Thyroid gland (tissue), 4 donors: ENCODE measurements at regions not wholly inside any gene's neighbourhood (a gene's known extent, or its start where the extent isn't known, plus 50 kb on each side); places are given as distances from the start of the nearest gene placed in this dataset.

Source experiments
- DNase-seq, 2 donors: peaks; one replicate each; pipeline ENCODE4 v3.0.0-alpha.2; 2019
- H3K27ac ChIP-seq, 3 donors: fragments of 200-600 bp; sonication (generic); 1 replicate in 2 of 3; 2 replicates in 1 of 3; pipeline ENCODE4 v1.5.1; 2016 to 2019; ENCODE audit warnings: mild to moderate bottlenecking in 1 of 3, moderate library complexity in 1 of 3
- H3K27me3 ChIP-seq: fragments of 200-600 bp; sonication (generic); one replicate; pipeline ENCODE4 v1.5.1; 2019
- H3K36me3 ChIP-seq, 2 donors: fragments of 200-600 bp; sonication (generic); one replicate each; pipeline ENCODE4 v1.5.1; 2016 to 2019
- H3K4me1 ChIP-seq, 2 donors: fragments of 200-600 bp; sonication (generic); one replicate each; pipeline ENCODE4 v1.5.1; 2017 to 2019
- H3K4me3 ChIP-seq, 3 donors: fragments of 200-600 bp; sonication (generic); replicated peaks in 1 of 3; 1 replicate in 2 of 3; 2 replicates in 1 of 3; pipeline ENCODE4 v1.5.1; 2016; ENCODE audit warnings: mild to moderate bottlenecking in 1 of 3
- H3K9me3 ChIP-seq: fragments of 200-600 bp; sonication (generic); one replicate; pipeline ENCODE4 v1.5.1; 2017
- POLR2A ChIP-seq, 2 donors: fragments of 450-650 bp; IDR thresholded peaks; one replicate each; pipeline ENCODE4 v1.6.1; 2017; ENCODE audit warnings: antibody characterized with exemption in 2 of 2, mild to moderate bottlenecking in 2 of 2, moderate library complexity in 1 of 2
- WGBS, 2 donors: methylation state at CpG; one replicate each; pipeline ENCODE4 v1.1.5; 2017; 5-methylcytosine and 5-hydroxymethylcytosine counted together
- intact Hi-C: fragments of 100-400 bp; cut with DNase I; formaldehyde crosslinking; loops from one replicate; pipeline ENCODE4 v1.15.1; 2023
- TF ChIP-seq, protein P1 (sequence below), 6 experiments: fragments of 200-600 bp in 3 of 6; fragments of 450-650 bp in 3 of 6; sonication (generic) in 3 of 6; IDR thresholded peaks; one replicate each; pipeline ENCODE4 v1.5.1; 2016 to 2019; ENCODE audit warnings: antibody characterized with exemption in 6 of 6, mild to moderate bottlenecking in 2 of 6, inconsistent platforms in 1 of 6, moderate library complexity in 1 of 6

DNA sequence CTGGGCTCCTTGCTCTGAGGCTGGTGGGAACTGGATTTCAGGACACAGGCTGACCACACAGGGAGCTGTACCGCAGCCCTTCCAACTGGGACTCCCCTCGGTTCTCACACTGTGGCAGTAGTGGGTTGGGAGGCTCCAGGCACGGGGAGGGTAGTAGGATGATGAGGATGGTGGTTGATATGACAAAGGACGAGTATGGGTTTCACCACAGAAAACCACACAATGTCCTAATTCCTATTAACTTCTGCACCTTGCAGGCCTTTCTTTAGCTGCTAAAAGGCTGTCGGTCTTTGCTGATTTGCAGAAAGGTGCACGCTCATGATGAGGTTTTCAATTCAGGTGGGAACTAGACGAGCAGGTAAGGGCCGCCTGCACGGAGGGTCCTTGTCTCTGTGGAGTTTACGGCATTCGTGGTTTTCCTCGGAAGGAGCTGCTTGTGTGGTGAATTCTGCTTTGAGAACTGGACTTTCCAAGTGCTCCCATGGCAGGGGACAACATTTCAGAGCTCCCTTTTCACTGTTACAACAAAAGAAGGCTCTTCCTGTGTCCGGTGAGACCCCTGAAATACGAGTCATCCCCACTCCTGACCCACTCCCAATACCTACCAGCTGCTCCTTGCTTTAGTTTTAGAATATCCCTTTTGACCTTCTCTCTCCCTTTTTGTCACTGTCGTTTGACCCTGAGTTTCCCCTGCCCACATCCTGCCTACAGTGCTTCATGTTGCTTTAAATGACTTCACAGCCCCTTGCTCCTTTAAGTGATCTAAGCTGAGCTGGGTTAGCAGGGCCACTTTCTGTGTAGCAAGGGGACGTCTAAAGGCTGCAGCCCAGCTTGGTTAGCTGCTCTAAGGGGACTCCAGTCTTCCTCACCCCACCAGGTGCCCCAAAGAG is 125.1 kb downstream of the MRPS6 start:
- H3K9me3 ChIP-seq = no peaks in the 10 kb centered on the region
- H3K4me3 ChIP-seq = no peak overlapping the region
- H3K27ac ChIP-seq = peak overlapping the region; percentile 78 to 97 (median 86)
- peaks cover 61 to 63% of the 10 kb centered on the region in 2 donors for H3K4me1 ChIP-seq
- intact Hi-C loops = no loop called here
- H3K36me3 ChIP-seq = no peaks in the 10 kb centered on the region
- TF ChIP-seq, protein P1, sequence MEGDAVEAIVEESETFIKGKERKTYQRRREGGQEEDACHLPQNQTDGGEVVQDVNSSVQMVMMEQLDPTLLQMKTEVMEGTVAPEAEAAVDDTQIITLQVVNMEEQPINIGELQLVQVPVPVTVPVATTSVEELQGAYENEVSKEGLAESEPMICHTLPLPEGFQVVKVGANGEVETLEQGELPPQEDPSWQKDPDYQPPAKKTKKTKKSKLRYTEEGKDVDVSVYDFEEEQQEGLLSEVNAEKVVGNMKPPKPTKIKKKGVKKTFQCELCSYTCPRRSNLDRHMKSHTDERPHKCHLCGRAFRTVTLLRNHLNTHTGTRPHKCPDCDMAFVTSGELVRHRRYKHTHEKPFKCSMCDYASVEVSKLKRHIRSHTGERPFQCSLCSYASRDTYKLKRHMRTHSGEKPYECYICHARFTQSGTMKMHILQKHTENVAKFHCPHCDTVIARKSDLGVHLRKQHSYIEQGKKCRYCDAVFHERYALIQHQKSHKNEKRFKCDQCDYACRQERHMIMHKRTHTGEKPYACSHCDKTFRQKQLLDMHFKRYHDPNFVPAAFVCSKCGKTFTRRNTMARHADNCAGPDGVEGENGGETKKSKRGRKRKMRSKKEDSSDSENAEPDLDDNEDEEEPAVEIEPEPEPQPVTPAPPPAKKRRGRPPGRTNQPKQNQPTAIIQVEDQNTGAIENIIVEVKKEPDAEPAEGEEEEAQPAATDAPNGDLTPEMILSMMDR (IDR thresholded peaks at IDR 0.05) = no peak
- peak in 1 of 2 donors; percentile 67 for TF ChIP-seq POLR2A (IDR thresholded peaks at IDR 0.05)
- H3K27me3 ChIP-seq = no peaks in the 10 kb centered on the region
- peak; percentile 57 for DNase-seq
- WGBS, 2 donors = 59% methylated on average over 16 of the region's 16 CpGs

DNA sequence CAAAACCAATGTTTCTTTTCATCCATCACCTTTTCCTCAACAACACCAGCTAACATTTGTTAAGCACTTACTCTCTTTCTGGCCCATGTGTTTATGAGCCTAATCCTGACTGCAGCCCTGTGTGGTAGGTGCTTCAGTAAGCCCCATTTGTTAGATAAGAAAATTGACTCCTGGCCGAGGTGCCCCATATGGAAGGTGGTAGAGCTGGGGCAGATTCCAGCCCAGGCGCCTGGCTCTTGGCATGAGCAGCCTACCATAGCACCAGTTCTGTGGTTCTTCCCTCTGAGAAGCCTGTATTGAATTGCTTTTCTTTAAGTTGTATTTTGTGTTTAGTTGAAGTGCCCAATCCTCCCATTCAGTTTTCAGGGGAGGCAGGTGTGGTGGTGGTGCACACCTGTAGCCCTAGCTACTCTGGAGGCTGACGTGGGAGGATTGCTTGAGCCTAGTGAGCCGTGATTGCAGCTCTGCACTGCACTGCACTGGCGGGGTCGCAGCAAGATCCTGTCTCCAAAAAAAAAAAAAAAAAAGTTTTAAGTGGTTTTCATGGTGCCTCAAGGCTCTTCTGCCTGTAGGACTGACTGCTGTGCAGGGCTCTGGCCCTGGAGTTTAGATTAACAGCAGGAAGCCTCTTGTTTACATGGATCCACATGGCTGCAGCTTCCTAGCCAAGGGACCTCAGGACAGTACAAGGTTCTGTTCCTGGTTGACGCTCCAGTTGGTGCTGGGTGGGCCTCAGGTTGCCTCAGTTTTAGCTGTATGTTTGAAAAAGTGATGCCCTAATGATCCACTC is 125.9 kb downstream of the MRPS6 start:
- no peaks in the 10 kb centered on the region for H3K27me3 ChIP-seq
- H3K27ac ChIP-seq = peak overlapping the region; percentile 78 to 97 (median 86)
- no peaks in the 10 kb centered on the region for H3K9me3 ChIP-seq
- peaks cover 63 to 70% of the 10 kb centered on the region in 2 donors for H3K4me1 ChIP-seq
- no peak overlapping the region for H3K4me3 ChIP-seq
- WGBS, 2 donors = 64 to 68% methylated on average over 7 of the region's 7 CpGs
- intact Hi-C loops = no loop called here
- no peaks in the 10 kb centered on the region for H3K36me3 ChIP-seq
- TF ChIP-seq, protein P1 (IDR thresholded peaks at IDR 0.05) = no peak
- TF ChIP-seq POLR2A (IDR thresholded peaks at IDR 0.05) = no peak
- DNase-seq = peak; percentile 28 to 41

DNA sequence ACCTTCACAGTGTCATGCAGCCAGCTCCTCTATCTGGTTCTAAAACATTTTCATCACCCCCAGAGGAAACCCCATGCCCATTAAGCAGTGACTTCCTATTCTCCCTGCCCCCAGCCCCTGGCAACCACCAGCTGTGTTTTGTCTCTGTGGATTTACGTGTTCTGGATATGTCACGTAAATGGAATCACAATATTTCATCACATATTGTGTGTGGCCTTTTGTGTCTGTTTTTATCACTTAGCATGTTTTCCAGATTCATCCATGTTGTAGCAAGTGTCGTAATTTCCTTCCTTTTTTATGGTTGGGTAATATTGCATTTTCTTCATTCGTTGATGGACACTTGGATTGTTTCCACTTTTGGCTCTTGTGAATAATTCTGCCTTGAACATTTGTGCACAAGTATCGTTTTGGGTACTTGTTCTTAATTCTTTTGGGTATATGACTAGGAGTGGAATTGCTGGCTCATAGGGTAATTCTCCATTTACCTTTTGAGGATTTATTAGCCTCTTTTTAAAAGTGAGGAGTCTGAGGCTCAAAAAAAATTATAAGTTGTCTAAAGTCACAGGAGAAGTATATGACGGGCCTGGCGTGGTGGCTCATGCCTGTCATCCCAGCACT is 127.0 kb downstream of the MRPS6 start:
- Histone ChIP-seq H3K4me3 (no peak overlapping the region), H3K4me1 (peaks cover 74 to 79% of the 10 kb centered on the region in 2 donors), H3K27me3 (no peaks in the 10 kb centered on the region), H3K27ac (peak overlapping the region; percentile 78 to 97 (median 86)), H3K36me3 (no peaks in the 10 kb centered on the region), H3K9me3 (no peaks in the 10 kb centered on the region)
- intact Hi-C loops = no loop called here
- DNase-seq = no peak
- TF ChIP-seq POLR2A (IDR thresholded peaks at IDR 0.05) = no peak
- TF ChIP-seq, protein P1 (IDR thresholded peaks at IDR 0.05) = no peak
- WGBS, 2 donors = 76 to 80% methylated on average over 7 of the region's 7 CpGs

DNA sequence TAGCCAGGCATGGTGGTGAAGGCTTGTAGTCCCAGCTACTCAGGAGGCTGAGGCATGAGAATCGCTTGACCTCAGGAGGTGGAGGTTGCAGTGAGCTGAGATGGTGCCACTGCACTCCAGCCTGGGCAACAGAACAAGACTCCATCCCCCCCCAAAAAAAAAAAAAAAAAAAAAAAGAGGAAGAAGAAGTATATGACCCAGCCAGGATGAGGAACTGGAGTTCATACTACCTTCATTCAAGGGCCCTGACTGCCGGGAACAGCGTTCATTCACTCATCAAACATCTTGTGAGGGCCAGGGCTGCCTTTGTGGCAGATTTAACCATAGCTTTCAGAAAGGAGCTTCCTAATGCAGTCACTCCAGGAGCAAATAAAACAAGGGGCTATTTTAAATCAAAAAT is 127.6 kb downstream of the MRPS6 start:
- no peaks in the 10 kb centered on the region for H3K9me3 ChIP-seq
- no peak overlapping the region for H3K4me3 ChIP-seq
- intact Hi-C loops = no loop called here
- peak overlapping the region; percentile 75 to 97 (median 86) for H3K27ac ChIP-seq
- TF ChIP-seq, protein P1 (IDR thresholded peaks at IDR 0.05) = no peak
- TF ChIP-seq POLR2A (IDR thresholded peaks at IDR 0.05) = no peak
- WGBS, 2 donors = 86 to 87% methylated on average over 3 of the region's 3 CpGs
- H3K27me3 ChIP-seq = no peaks in the 10 kb centered on the region
- no peak for DNase-seq
- H3K36me3 ChIP-seq = no peaks in the 10 kb centered on the region
- H3K4me1 ChIP-seq = peaks cover 80 to 83% of the 10 kb centered on the region in 2 donors
